ENCODE measurements at regions not wholly inside any gene's neighbourhood (a gene's known extent, or its start where the extent isn't known, plus 50 kb on each side); places are given as distances from the start of the nearest gene placed in this dataset.
A peak's percentile ranks its signal among the peaks of the same experiment; 100 is the strongest.

DNA sequence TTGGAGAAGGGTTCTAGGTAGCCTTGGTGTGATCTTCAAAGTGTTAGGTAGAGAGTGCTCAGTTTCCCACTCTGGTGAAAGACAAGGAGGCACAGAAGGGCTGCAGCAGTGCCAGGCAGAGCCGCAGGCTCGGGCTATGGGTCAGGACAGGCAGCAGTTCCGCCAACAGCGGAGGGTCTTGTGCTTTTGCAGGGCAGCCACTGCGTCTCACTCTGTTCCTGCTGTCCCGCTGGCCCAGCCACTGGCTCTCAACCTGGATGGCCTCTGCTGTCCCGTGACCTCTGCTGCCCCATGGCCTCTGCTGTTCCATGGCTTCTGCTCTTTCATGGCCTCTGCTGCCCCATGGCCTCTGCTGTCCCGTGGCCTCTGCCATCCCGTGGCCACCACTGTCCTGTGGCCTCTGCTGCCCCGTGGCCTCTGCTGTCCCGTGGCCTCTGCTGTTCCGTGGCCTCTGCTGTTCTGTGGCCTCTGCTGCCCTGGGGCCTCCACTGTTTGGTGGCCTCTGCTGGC lies 175.7 kb downstream of the URI1 start:
- ATAC-seq (no peak), DNase-seq (no peak)
- Histone ChIP-seq H3K4me1 (no peaks in the 10 kb centered on the region), H3K9me3 (no peaks in the 10 kb centered on the region), H3K36me3 (no peaks in the 10 kb centered on the region), H3K4me3 (no peak overlapping the region), H3K27me3 (peaks cover 0 to 34% (median 0%) of the 10 kb centered on the region in 9 donors), H3K27ac (no peak overlapping the region)
- intact Hi-C loops (cut with DNase I), result no loop called here
- 84 to 91% (median 88%) methylated on average over 10 to 12 of the region's 12 CpGs for WGBS, 4 donors
- no peak for TF ChIP-seq CTCF (IDR thresholded peaks at IDR 0.05)
- no peak for TF ChIP-seq POLR2A (IDR thresholded peaks at IDR 0.05)

DNA sequence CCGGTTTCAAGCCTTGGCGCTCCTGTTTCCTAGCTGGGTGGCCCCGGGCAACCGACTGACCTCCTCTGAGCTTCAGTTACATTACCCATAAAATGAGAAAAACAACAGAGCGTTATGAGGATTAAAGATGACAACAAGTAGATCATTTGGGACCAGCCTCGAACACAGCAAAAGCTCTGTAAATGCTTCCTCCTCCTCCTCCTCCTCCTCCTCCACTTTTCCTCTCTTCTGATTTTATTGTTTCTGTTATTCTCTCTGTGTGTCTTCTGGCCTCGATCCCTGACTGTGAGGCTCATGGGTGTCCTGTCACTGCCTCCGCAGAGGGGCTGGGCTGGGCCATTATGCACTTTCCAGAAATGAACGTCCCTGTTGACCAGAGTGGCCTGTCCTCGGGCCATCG lies 176.2 kb downstream of the URI1 start:
- Histone ChIP-seq H3K27ac (no peak overlapping the region), H3K27me3 (peaks cover 0 to 37% (median 0%) of the 10 kb centered on the region in 9 donors), H3K4me1 (no peaks in the 10 kb centered on the region), H3K4me3 (no peak overlapping the region), H3K36me3 (no peaks in the 10 kb centered on the region), H3K9me3 (no peaks in the 10 kb centered on the region)
- intact Hi-C loops (cut with DNase I), result no loop called here
- WGBS, 4 donors, result 81 to 88% (median 82%) methylated on average over 11 of the region's 11 CpGs
- no peak for ATAC-seq
- TF ChIP-seq POLR2A (IDR thresholded peaks at IDR 0.05), result no peak
- no peak for DNase-seq

DNA sequence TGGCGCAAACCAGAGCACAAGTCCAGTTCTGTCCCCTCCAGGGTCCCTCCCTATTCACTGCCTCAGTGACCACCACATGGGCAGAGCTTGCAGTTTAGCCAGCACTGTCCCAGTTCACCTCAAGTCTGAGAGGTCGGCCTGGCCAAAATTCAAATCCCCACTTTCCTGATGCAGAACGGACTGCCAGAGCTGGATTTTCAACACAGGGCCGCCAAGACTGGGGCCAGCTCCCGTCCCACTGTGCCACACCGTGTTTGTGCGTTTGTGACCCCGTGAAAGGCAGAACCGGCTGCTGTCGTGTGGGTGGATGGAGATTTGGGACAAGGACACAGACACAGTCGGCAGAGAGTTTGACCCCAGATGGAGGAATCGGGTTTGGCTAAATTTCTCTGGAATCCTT lies 176.7 kb downstream of the URI1 start:
- peak in 1 of 5 donors; percentile 23 for DNase-seq
- H3K4me1 ChIP-seq, result no peaks in the 10 kb centered on the region
- no peaks in the 10 kb centered on the region for H3K9me3 ChIP-seq
- no peak overlapping the region for H3K4me3 ChIP-seq
- H3K27me3 ChIP-seq, result peaks cover 0 to 37% (median 0%) of the 10 kb centered on the region in 9 donors
- no peak for TF ChIP-seq CTCF (IDR thresholded peaks at IDR 0.05)
- no peak for TF ChIP-seq POLR2A (IDR thresholded peaks at IDR 0.05)
- intact Hi-C loops (cut with DNase I), result no loop called here
- no peak for ATAC-seq
- no peak overlapping the region for H3K27ac ChIP-seq
- WGBS, 4 donors, result 69 to 86% (median 76%) methylated on average over 11 to 12 of the region's 12 CpGs
- no peaks in the 10 kb centered on the region for H3K36me3 ChIP-seq

GRCh38 chr19:30119180-30119908 lies 177.3 kb downstream of the URI1 start:
- H3K36me3 ChIP-seq, result no peaks in the 10 kb centered on the region
- H3K4me3 ChIP-seq, result no peak overlapping the region
- no peaks in the 10 kb centered on the region for H3K9me3 ChIP-seq
- TF ChIP-seq POLR2A (IDR thresholded peaks at IDR 0.05) (no peak), CTCF (IDR thresholded peaks at IDR 0.05) (no peak)
- ATAC-seq (no peak), DNase-seq (peak in 1 of 5 donors; percentile 6)
- H3K27me3 ChIP-seq, result peaks cover 0 to 35% (median 0%) of the 10 kb centered on the region in 9 donors
- H3K4me1 ChIP-seq, result no peaks in the 10 kb centered on the region
- intact Hi-C loops (cut with DNase I), result no loop called here
- no peak overlapping the region for H3K27ac ChIP-seq
- 63 to 69% (median 68%) methylated on average over 12 of the region's 12 CpGs for WGBS, 4 donors

Data from heart left ventricle (tissue), 16 donors.